HG03354 (cell line): ENCODE measurements at regions not wholly inside any gene's neighbourhood (a gene's known extent, or its start where the extent isn't known, plus 50 kb on each side); places are given as distances from the start of the nearest gene placed in this dataset.

ENCODE experiments used
- ATAC-seq: cut with Tn5 transposase; IDR thresholded peaks from one replicate; pipeline ENCODE4 v1.9.1; 2021; ENCODE audit warnings: mild to moderate bottlenecking; ENCODE audit not compliant: unreplicated experiment, poor library complexity, severe bottlenecking

DNA sequence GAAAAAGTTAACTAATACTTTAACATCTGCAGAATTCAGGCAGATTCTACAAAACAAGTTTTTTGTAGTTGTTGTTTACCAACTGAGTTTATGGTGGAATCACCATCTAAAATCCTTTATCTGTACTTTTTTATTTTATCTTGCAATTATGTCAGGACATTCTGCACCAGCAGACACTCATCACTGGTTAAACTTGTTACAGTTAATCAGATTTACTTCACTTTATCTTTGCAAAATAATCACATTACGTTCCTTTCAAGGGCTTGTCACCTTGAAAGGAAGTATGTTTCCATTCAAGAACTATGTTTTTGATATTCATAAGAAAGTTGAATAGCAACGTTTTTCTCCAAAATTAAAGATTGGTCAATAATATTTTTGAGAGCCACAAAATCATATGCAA is 796.6 kb upstream of the ROBO1 start:
- no peak for ATAC-seq

GRCh38 chr3:80559701-80560100 is 791.9 kb upstream of the ROBO1 start:
- no peak for ATAC-seq

GRCh38 chr3:80556763-80557162 is 789.0 kb upstream of the ROBO1 start:
- ATAC-seq, result no peak

DNA sequence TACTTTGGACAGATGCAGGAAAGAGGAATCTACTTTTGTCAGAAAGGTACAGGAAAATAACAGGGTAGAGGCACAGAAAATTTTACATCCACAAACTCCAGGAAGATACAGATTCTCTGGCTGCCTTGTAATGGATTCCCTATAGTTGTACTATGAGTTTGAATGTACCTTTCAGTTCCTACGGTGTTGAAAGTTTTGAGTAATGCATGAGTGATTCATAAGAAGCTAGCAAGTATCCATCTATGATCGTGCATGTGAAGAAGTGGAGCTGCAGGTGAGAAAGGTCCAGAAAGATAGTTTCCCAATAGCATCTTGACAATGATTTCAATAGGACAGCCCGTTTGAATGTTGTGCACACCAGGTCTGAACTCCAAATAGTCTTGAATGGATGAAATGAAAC is 786.5 kb upstream of the ROBO1 start:
- ATAC-seq, result no peak

- ATAC-seq, result no peak
Measured at GRCh38 chr3:80553211-80553610, 785.4 kb upstream of the ROBO1 start.

DNA sequence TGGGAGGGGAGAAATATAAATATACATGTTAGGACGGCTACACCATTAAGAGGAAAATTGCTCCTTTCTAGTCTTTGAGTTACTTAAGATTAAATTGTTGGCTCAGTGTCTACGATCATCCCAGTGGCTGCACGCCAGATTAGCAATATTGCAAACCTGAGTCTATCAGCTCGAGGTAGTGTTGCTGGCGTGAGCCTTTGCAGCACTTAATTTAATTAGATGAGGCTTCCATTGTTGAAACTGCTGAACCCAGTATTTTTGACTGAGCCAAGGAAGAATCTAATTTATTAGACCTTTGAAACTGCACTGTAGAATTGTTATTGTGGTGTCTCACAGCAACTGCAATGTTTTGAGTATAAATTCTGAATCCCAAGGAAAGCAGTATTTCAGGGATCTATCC is 782.4 kb upstream of the ROBO1 start:
- no peak for ATAC-seq

DNA sequence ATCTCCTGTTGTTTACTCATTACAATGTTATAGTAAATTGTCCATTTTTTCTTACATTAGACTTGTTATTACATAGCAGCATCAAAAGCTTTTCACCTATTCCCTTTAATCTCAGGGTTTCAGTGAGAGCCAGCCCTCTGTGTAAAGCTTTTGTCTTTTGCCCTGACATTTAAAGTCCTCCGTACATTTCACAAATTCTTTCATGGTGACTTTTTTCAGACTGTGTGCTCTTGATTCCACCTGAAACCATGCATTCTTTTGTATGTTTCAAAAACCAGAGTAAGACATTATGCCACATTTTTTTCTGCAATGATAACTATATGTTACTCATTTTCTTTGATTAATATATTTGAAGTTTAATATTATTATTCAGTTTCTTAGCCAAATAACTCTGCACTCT is 781.4 kb upstream of the ROBO1 start:
- ATAC-seq, result no peak

- ATAC-seq, result no peak
Measured at GRCh38 chr3:80543154-80543553, 775.4 kb upstream of the ROBO1 start.

DNA sequence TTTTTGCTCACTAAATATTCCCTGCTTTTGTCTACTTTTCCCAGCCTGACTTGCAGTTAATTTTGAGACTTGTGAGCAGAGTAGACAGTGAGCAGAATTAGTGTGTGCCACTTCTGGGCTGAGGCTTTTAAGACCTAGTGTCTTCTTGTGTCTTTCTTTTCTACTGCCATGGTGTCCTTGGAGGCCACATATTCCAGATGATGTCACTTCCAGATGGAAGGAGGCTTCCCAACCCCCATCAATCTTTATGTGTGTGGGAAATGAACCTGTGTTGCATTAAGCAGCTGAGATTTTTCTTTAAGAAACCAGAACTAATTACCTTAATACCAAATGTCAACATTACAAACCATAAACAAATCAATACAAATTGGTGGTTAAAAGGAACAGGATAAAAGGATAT is 774.7 kb upstream of the ROBO1 start:
- no peak for ATAC-seq

DNA sequence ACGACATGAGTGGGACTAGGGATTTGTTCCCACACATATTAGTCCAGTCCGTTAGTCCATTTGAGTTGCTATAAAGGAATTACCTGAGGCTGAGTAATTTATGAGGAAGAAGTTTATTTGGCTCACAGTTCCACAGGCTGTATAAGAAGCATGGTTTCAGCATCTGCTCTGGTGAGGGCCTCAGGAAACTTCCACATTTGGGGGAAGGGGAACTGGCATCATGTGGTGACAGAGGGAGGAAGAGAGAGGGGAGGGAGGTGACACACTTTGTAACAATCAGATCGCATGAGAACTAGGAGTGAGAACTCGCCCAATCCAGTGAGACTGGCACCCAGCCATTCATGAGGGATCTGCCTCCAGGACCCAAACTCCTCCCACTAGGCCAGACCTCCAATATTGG is 769.9 kb upstream of the ROBO1 start:
- no peak for ATAC-seq

DNA sequence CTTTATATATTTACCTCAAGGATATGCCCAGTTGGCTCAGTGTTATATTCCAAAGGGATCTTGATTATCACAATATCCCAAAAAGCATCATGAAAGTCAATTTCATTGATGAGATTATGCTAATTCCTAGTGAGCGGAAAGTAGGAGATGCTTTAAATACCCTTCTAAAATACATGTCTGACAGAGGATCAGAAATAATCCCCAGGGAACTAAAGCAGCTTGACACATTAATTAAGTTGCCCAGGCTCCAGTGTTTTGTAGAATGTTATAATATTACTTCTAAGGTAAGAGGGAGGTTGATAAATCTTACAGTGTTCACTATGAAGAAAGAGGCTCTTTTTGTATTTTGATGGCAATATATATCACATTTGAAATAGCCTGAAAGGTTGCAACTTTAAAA is 767.5 kb upstream of the ROBO1 start:
- no peak for ATAC-seq

DNA sequence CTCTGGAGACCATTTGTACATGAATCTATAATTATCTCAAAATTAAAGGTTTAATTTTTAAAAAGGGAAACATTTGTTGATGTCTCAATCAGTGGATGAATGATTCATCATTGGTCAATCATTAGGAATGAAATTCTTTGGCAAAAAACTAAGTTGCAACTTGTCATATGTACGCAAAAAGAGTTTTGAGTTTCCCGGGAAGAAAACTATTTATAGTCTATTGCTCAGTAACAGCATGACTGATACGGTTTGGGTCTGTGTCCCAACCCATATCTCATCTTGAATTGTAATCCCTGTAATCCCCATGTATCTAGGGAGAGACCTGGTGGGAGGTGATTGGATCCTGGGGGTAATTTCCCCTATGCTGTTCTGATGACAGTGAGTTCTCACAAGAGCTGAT is 765.8 kb upstream of the ROBO1 start:
- no peak for ATAC-seq

DNA sequence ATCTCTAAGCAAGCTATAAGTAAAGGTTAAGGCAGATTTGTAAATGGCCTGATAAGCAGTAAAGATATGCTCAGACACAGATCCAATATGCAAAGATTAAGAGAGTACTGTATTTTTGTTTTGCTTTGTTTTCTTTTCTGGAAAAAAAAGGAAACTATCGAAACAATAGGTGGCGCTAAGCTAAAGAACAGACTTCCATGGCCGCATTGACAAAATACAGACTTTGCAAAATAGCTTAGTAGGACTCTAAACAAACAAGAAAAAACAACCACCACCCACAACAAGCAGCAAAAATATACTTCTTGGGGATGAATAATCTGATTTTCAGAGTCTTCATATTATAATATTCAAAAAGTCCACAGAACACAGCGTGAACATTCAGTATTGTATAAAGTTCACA is 758.4 kb upstream of the ROBO1 start:
- no peak for ATAC-seq

DNA sequence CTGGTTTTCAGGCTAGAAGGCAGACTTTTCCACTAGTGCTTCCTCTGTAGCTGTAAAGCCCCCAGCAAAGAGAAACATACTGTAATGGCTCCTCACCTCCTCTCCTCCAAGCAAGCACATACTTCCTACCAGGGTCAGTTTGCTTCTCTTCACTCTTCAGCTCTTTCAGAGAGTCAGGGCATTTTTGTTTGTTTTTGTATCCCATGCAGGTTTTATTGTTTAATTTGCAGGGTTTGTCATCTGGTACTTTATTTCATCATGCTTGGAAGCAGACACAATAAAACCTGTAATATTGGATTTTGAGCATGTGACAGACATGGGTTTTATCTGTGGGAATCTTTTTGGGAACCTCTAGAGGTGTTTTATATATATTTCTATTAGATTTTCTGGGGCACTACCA is 753.3 kb upstream of the ROBO1 start:
- no peak for ATAC-seq

GRCh38 chr3:80519436-80519835 is 751.6 kb upstream of the ROBO1 start:
- no peak for ATAC-seq

DNA sequence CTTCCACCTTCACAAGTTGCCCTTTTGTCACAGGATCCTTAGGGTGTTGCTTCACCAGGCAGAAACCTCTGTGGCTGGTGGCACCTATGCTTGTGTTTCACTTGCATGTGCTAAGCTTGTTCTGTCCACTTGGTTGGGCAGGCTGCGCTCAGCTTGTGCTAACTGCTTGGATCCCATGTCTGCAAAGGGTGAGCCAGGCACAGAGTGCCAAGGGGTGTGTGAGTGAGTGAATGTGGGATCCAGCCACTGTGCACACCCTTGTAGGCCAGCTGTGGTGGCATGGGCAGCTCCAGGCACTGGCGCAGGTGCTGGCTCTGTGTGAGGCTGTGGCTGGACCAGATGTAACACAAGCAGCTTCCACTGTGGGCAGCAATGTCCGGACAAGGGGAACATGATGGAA is 728.7 kb upstream of the ROBO1 start:
- ATAC-seq, result no peak

- ATAC-seq, result no peak
Measured at GRCh38 chr3:80492162-80492561, 724.4 kb upstream of the ROBO1 start.

DNA sequence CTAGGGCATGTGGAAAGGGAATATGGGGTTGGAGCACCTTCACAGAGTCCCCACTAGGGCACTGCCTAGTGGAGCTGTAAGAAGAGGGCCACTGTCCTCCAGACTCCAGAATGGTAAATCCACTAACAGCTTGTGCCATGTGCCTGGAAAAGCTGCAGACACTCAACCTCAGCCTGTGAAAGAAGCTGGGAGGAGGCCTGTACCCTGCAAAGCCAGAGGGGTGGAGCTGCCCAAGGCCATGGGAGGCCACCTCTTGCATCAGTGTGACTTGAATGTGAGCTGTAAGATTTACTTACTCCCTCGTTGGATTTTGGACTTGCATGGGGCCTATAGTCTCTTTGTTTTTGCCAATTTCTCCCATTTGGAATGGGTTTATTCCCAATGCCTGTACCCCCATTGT is 705.2 kb upstream of the ROBO1 start:
- ATAC-seq, result no peak

- no peak for ATAC-seq
Measured at GRCh38 chr3:80472459-80472858, 704.7 kb upstream of the ROBO1 start.

DNA sequence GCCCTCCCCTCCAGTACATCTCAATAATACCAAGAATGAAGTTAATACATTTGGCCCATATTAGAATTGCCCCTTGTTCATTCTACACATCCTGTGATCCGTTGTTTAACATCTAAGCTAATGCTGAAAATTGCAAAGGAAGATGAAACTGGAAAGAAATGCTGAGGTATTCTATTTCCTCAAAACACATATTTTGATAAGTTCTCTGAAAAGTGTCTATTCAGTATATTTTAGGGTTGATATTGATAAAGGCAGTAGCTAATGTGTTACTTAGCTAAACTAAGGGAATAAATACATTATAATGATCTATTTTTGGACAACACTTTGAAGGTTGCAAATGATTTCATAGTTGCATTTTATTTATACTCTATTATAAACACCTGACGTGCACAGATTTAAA is 702.6 kb upstream of the ROBO1 start:
- ATAC-seq, result no peak

GRCh38 chr3:80465746-80466145 is 697.9 kb upstream of the ROBO1 start:
- ATAC-seq, result no peak

DNA sequence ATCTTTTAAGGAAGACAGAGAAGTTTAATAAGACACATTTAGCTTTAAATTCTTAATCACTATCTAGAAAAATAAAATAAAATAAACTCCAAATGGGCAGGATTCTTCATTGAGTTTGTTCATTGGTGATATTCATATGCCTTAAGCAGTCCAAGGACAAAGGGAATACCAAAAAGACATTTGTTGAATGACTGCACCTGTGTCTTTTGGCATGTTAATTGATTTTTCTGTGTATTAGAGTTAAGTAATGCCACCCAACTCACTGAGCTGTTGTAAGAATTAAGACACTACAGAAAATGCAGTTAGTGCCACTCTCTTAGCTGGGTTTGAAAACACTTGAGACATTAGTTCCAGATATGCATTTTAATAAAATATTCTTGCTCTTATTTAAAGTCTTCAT is 683.6 kb upstream of the ROBO1 start:
- no peak for ATAC-seq

- no peak for ATAC-seq
Measured at GRCh38 chr3:80445641-80446040, 677.8 kb upstream of the ROBO1 start.
